Neural cell (in vitro differentiated cells): ENCODE measurements at regions not wholly inside any gene's neighbourhood (a gene's known extent, or its start where the extent isn't known, plus 50 kb on each side); places are given as distances from the start of the nearest gene placed in this dataset.

Experiments used
- EZH2 ChIP-seq: fragments of 200-600, 300-800 bp; shearing (Covaris generic), sonication (generic); IDR thresholded peaks from 2 replicates; pipeline ENCODE4 v1.6.1; 2014; ENCODE audit warnings: antibody characterized with exemption, low read length, borderline replicate concordance, mild to moderate bottlenecking; ENCODE audit not compliant: insufficient read depth, poor library complexity, severe bottlenecking
- POLR2AphosphoS5 ChIP-seq: IDR thresholded peaks from 2 replicates; pipeline ENCODE4 v1.6.1; 2012
- TAF1 ChIP-seq: IDR thresholded peaks from 2 replicates; pipeline ENCODE4 v1.6.1; 2012; ENCODE audit warnings: low read depth
- TF ChIP-seq, protein P1 (sequence below): fragments of 450-650 bp; IDR thresholded peaks from 2 replicates; pipeline ENCODE4 v1.5.1; 2014; ENCODE audit warnings: antibody characterized with exemption, mild to moderate bottlenecking, moderate library complexity; ENCODE audit not compliant: poor library complexity, severe bottlenecking
- TF ChIP-seq, protein P2 (sequence below): IDR thresholded peaks from 2 replicates; pipeline ENCODE4 v1.6.1; 2012; ENCODE audit warnings: borderline replicate concordance

DNA sequence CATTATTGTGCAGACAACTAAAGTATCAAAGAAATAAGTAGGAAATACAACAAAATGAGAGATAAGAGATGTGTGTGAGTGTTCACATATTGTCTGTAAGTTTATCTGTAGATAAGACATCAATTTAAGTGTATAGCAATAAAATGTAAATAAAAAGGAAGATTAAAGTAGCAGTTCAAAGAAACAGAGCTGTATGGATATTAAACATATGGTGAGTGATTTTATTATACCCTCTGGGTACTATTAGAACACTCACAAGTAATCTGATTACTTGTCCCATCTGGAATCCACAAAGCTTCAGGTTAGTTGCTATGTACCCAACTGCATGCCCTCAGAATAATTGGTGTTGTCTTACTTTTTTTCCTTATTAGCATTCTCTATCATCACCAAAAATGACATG is 747.9 kb upstream of the ADGRL3 start:
- TF ChIP-seq, protein P1, sequence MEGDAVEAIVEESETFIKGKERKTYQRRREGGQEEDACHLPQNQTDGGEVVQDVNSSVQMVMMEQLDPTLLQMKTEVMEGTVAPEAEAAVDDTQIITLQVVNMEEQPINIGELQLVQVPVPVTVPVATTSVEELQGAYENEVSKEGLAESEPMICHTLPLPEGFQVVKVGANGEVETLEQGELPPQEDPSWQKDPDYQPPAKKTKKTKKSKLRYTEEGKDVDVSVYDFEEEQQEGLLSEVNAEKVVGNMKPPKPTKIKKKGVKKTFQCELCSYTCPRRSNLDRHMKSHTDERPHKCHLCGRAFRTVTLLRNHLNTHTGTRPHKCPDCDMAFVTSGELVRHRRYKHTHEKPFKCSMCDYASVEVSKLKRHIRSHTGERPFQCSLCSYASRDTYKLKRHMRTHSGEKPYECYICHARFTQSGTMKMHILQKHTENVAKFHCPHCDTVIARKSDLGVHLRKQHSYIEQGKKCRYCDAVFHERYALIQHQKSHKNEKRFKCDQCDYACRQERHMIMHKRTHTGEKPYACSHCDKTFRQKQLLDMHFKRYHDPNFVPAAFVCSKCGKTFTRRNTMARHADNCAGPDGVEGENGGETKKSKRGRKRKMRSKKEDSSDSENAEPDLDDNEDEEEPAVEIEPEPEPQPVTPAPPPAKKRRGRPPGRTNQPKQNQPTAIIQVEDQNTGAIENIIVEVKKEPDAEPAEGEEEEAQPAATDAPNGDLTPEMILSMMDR: no peak
- TF ChIP-seq POLR2AphosphoS5 (no peak), EZH2 (no peak), TAF1 (no peak)
- TF ChIP-seq, protein P2, sequence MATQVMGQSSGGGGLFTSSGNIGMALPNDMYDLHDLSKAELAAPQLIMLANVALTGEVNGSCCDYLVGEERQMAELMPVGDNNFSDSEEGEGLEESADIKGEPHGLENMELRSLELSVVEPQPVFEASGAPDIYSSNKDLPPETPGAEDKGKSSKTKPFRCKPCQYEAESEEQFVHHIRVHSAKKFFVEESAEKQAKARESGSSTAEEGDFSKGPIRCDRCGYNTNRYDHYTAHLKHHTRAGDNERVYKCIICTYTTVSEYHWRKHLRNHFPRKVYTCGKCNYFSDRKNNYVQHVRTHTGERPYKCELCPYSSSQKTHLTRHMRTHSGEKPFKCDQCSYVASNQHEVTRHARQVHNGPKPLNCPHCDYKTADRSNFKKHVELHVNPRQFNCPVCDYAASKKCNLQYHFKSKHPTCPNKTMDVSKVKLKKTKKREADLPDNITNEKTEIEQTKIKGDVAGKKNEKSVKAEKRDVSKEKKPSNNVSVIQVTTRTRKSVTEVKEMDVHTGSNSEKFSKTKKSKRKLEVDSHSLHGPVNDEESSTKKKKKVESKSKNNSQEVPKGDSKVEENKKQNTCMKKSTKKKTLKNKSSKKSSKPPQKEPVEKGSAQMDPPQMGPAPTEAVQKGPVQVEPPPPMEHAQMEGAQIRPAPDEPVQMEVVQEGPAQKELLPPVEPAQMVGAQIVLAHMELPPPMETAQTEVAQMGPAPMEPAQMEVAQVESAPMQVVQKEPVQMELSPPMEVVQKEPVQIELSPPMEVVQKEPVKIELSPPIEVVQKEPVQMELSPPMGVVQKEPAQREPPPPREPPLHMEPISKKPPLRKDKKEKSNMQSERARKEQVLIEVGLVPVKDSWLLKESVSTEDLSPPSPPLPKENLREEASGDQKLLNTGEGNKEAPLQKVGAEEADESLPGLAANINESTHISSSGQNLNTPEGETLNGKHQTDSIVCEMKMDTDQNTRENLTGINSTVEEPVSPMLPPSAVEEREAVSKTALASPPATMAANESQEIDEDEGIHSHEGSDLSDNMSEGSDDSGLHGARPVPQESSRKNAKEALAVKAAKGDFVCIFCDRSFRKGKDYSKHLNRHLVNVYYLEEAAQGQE: no peak
